ENCODE measurements at regions not wholly inside any gene's neighbourhood (a gene's known extent, or its start where the extent isn't known, plus 50 kb on each side); places are given as distances from the start of the nearest gene placed in this dataset.

- H4K8ac ChIP-seq (ENCODE audit: low read depth in 2 of 2, low read length in 2 of 2), result no peak overlapping the region
- H3K27me3 ChIP-seq (ENCODE audit: control insufficient read depth, insufficient read depth, low read length), result no peaks in the 10 kb centered on the region
- H2AFZ ChIP-seq (replicated peaks; ENCODE audit: low read length, poor library complexity), result no peak overlapping the region
- dilution Hi-C loops (cut with HindIII; ENCODE audit: low sequenced_read_pairs, unreplicated experiment) (no loop called here), in situ Hi-C loops (cut with MboI; ENCODE audit: low sequenced_read_pairs) (no loop called here), intact Hi-C loops (cut with micrococcal nuclease) (no loop called here)
- no TSS peak for BruUV-seq (replicated peaks)
- H3K27ac ChIP-seq (ENCODE audit: insufficient read depth, low read length), result no peak overlapping the region
- H3K56ac ChIP-seq (ENCODE audit: extremely low read depth, insufficient read depth, low read length), result no peak overlapping the region
- H4K20me1 ChIP-seq (ENCODE audit: insufficient read depth, low read length), result no peaks in the 10 kb centered on the region
- no peak for TF ChIP-seq SMC3 (IDR thresholded peaks at IDR 0.05; ENCODE audit: low read depth, low read length)
- TF ChIP-seq MAZ (IDR thresholded peaks at IDR 0.05; ENCODE audit: borderline replicate concordance, low read depth, low read length), result no peak
- no peak for TF ChIP-seq RFX5 (IDR thresholded peaks at IDR 0.05; ENCODE audit: low read depth, low read length)
- TF ChIP-seq USF2 (IDR thresholded peaks at IDR 0.05; ENCODE audit: low read depth, low read length), result no peak
- TF ChIP-seq FOS (IDR thresholded peaks at IDR 0.05; ENCODE audit: low read depth, low read length), result no peak
- TF ChIP-seq RCOR1 (IDR thresholded peaks at IDR 0.05; ENCODE audit: insufficient replicate concordance, low read length), result no peak
- no peak for TF ChIP-seq CTCF (conservative IDR thresholded peaks at IDR 0.05; ENCODE audit: low read depth, low read length)
- no peak for TF ChIP-seq POLR2A (IDR thresholded peaks at IDR 0.05; ENCODE audit: low read depth, low read length)
- no peak for TF ChIP-seq MAFK (IDR thresholded peaks at IDR 0.05; ENCODE audit: low read depth, low read length)
- TF ChIP-seq CHD1 (IDR thresholded peaks at IDR 0.05; ENCODE audit: low read depth, low read length), result no peak
- TF ChIP-seq NFE2L2 (IDR thresholded peaks at IDR 0.05; ENCODE audit: low read depth, low read length), result no peak
- TF ChIP-seq RAD21 (IDR thresholded peaks at IDR 0.05; ENCODE audit: low read length), result no peak
- no peak for TF ChIP-seq CEBPB (IDR thresholded peaks at IDR 0.05; ENCODE audit: low read depth, low read length)
- TF ChIP-seq ELK1 (IDR thresholded peaks at IDR 0.05; ENCODE audit: borderline replicate concordance, low read depth, low read length), result no peak
- TF ChIP-seq BHLHE40 (IDR thresholded peaks at IDR 0.05; ENCODE audit: low read depth, low read length), result no peak
- no peak for TF ChIP-seq MXI1 (IDR thresholded peaks at IDR 0.05; ENCODE audit: borderline replicate concordance, low read depth, low read length)
- H2BK5ac ChIP-seq (ENCODE audit: low read depth, low read length, poor library complexity, severe bottlenecking), result no peak overlapping the region
- no peak overlapping the region for H3K18ac ChIP-seq (ENCODE audit: low read depth, low read length)
- peaks cover 3% of the 10 kb centered on the region; the same call in 1 of the 2 replicates for H3K4me1 ChIP-seq (ENCODE audit: control insufficient read depth, insufficient read depth, low read length)
- no peaks in the 10 kb centered on the region; a peak in 1 of 4 replicates for H3K79me1 ChIP-seq (ENCODE audit: low read depth in 1 of 2, low read length in 2 of 2)
- H3K23ac ChIP-seq (ENCODE audit: low read depth, low read length), result no peak overlapping the region
- no peak overlapping the region for H2BK20ac ChIP-seq (ENCODE audit: low read depth, low read length)
- no peak overlapping the region for H2AK5ac ChIP-seq (ENCODE audit: low read depth, low read length)
- DNase-seq (no peak), ATAC-seq (ENCODE audit: low read depth) (no peak)
- H3K9me1 ChIP-seq (ENCODE audit: insufficient read depth, low read length), result no peaks in the 10 kb centered on the region
- H3K9me3 ChIP-seq (ENCODE audit: control insufficient read depth, insufficient read depth, low read length), result no peaks in the 10 kb centered on the region
- no peak overlapping the region for H3K4ac ChIP-seq (ENCODE audit: low read depth, low read length)
- WGBS, 2 experiments (ENCODE audit: extremely low coverage in 2 of 2, insufficient read length in 1 of 2), result no CpG with 5 or more reads among the region's 2 CpGs
- POLR2A ChIA-PET (ENCODE audit: unreplicated experiment), result no interaction called here
- no peak overlapping the region for H2AK9ac ChIP-seq (replicated peaks; ENCODE audit: low read depth, low read length, poor library complexity)
- H4K91ac ChIP-seq (ENCODE audit: insufficient read depth, low read depth, low read length), result no peak overlapping the region
- no peaks in the 10 kb centered on the region for H3K36me3 ChIP-seq (ENCODE audit: control insufficient read depth, insufficient read depth, low read length)
- no peak overlapping the region for H2BK15ac ChIP-seq (ENCODE audit: low read depth, low read length)
- no peak overlapping the region for H4K5ac ChIP-seq (ENCODE audit: low read depth, low read length)
- H3K9ac ChIP-seq (ENCODE audit: low read depth, low read length), result no peak overlapping the region
- no peak overlapping the region for H2BK120ac ChIP-seq (ENCODE audit: low read depth, low read length)
- no peak overlapping the region for H3K14ac ChIP-seq (replicated peaks; ENCODE audit: low read depth, low read length)
- CTCF ChIA-PET, result interaction anchor here (0.7 kb wide), 2 partner anchors 17 to 233 kb away, joined by 3 to 4 read pairs; no protein-coding TSS in a partner anchor
- no peak overlapping the region for H3K4me2 ChIP-seq (ENCODE audit: low read depth, low read length)
- H3K4me3 ChIP-seq (ENCODE audit: insufficient read depth, low read depth, low read length), result no peak overlapping the region
These were observed 60.5 kb downstream of the NR2F2 start for GRCh38 chr15:96390986-96391385.

Data from IMR-90 (cell line).